Skeletal muscle cell (primary cell): ENCODE measurements at regions not wholly inside any gene's neighbourhood (a gene's known extent, or its start where the extent isn't known, plus 50 kb on each side); places are given as distances from the start of the nearest gene placed in this dataset.

Source experiments
- DNase-seq: peaks from one replicate; pipeline ENCODE4 v3.0.0-alpha.2; 2010; ENCODE audit warnings: low read depth
- H3K4me3 ChIP-seq: 2 replicates; pipeline ENCODE4 v1.5.1; 2011; ENCODE audit warnings: low read depth, mild to moderate bottlenecking, control low read depth, low read length, moderate library complexity

GRCh38 chr13:89902223-89902622 is 1445.3 kb upstream of the MIR17HG start:
- DNase-seq = no peak
- H3K4me3 ChIP-seq = no peak overlapping the region

GRCh38 chr13:89903115-89903514 is 1444.4 kb upstream of the MIR17HG start:
- no peak for DNase-seq
- no peak overlapping the region for H3K4me3 ChIP-seq

DNA sequence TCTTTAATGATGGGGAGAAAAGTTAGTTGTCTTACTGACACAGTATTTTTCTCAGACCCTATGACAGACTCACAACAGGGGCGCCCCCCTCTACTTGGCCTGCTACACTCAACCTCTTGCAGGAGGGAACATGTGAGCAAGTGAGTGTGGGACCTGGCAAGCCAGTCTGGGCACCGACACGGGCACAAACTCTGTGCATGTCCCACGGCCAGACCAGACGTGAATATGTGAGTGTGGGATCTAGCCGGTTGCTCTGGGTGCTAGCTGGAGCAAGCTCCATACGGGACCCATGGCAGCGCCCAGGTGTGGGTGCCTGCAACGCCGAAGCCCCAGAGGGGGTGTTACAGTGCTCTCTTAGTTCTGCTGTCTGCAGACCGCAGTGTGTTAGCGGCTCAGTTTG is 1437.3 kb upstream of the MIR17HG start:
- H3K4me3 ChIP-seq = no peak overlapping the region

DNA sequence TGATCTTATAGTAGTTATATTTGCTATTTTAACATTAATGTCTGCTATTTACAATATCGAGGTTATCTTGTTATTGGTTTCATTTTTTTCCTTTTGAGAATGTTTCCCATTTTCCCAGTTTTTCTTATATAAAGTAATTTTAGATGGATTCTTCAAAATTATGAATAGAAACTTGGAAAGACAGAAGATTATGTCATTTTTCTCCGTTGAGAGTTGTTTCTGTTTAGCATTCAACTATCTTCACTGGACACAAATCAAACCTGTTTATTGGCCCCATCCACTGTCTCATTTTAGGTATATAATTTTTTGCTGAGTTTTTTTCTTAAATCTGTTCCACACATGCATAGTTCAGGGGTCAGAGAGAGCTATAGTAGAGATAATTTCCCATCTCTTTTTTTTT is 1430.9 kb upstream of the MIR17HG start:
- no peak for DNase-seq
- no peak overlapping the region for H3K4me3 ChIP-seq

More for the DNA sequence above, 1437.3 kb upstream of the MIR17HG start:
- DNase-seq = no peak

GRCh38 chr13:89920461-89920860 is 1427.0 kb upstream of the MIR17HG start:
- no peak for DNase-seq
- no peak overlapping the region for H3K4me3 ChIP-seq

DNA sequence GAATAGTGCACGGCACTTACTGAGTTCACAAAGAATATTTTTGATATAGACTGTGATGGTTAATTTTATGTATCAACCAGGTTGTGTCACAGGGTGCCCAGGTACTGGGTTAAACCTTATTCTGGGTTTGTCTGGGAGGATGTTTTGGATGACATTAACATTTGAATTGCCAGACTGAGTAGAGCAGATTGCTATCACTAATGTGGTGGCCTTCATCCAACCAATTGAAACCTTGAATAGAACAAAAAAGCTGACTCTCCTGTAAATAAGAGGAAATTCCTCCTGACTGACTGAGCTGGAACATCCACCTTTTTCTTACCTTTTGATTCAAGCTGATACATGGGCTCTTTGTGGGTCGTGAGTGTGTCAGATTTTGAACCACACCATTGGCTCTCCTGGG is 1424.4 kb upstream of the MIR17HG start:
- H3K4me3 ChIP-seq = no peak overlapping the region
- DNase-seq = no peak

- peak; percentile 42 for DNase-seq
These were observed 1423.8 kb upstream of the MIR17HG start for GRCh38 chr13:89923736-89924135.

DNA sequence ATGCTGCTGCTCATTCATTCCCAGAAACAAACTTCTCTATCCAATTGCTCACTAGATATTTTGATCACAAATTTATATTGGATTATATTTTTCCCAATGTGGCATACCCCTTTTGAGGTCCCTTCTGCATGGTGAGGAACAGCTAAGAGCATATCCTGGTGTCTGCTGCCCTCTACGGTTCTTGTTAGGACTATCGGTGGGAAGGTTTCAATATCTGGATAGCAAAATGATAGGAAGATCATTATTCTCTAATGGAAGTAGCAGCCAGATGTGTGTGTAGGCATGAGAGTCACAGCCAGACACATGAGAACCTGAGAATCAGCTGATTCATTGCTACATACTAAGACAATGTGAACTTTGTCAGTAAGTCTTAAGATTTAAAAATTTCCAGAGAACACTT is 1422.4 kb upstream of the MIR17HG start:
- DNase-seq = peak; percentile 25
- H3K4me3 ChIP-seq = no peak overlapping the region

More at GRCh38 chr13:89923736-89924135, 1423.8 kb upstream of the MIR17HG start:
- no peak overlapping the region for H3K4me3 ChIP-seq

- no peak for DNase-seq
- H3K4me3 ChIP-seq = no peak overlapping the region
These were observed 1416.6 kb upstream of the MIR17HG start for GRCh38 chr13:89930861-89931260.

DNA sequence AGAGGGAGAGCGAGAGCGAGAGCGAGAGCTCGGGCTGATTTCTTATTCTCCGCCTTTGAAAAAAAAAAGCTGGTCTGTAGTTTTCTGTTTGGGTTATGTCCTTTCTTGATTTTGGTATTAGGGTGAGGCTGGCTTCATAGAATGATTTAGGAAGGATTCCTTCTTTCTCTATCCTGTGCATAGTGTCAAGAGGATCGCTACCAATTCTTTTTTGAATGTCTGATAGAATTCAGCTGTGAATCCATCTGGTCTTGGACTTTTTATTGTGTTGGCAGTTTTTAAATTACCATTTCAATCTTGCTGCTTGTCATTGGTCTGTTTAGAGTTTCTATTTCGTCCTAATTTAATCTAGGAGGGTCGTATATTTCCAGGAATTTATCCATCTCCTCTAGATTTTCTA is 1414.6 kb upstream of the MIR17HG start:
- no peak overlapping the region for H3K4me3 ChIP-seq
- DNase-seq = no peak

GRCh38 chr13:89936256-89936655 is 1411.2 kb upstream of the MIR17HG start:
- no peak overlapping the region for H3K4me3 ChIP-seq
- DNase-seq = no peak

GRCh38 chr13:89937420-89937819 is 1410.1 kb upstream of the MIR17HG start:
- no peak overlapping the region for H3K4me3 ChIP-seq
- DNase-seq = no peak

DNA sequence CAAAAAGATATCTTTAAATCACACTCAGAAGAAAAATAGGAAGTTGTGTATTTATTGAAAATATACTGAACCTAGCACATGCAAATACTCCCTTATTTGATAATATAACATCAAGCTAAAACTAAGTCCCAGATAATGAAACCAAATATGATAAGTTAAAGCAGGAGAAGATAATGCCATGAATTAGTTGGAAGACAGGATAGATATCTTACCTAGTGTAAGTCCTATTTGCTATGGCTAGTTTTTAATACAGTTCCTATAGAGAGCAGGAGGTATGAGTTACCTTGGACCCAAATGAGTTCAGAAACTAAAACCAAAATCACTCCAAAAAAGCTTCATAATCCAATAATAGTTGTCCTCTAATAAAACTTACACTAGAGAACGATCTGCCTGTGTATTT is 1407.1 kb upstream of the MIR17HG start:
- DNase-seq = no peak
- H3K4me3 ChIP-seq = no peak overlapping the region

DNA sequence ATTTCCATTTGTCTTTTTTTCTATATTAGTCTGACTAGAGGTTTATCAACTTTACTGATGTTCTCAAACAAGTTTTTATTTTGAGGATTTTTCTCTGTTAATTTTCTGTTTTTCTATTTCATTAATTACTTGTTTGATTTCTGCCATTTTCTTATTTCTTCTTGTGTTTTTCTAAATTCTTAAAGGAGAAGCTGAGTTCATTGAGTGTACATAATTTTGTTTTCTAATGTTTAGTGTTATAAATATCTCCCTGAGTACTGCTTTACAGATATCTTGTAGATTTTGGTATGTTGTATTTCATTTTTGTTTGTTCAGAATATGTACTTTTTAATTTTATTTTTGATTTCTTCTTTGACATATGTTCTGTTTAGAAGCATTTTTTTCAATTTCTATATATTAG is 1404.3 kb upstream of the MIR17HG start:
- DNase-seq = no peak
- no peak overlapping the region for H3K4me3 ChIP-seq

- no peak for DNase-seq
- no peak overlapping the region for H3K4me3 ChIP-seq
These were observed 1397.3 kb upstream of the MIR17HG start for GRCh38 chr13:89950225-89950624.

- no peak overlapping the region for H3K4me3 ChIP-seq
- no peak for DNase-seq
These were observed 1396.1 kb upstream of the MIR17HG start for GRCh38 chr13:89951341-89951740.

- no peak overlapping the region for H3K4me3 ChIP-seq
- no peak for DNase-seq
These were observed 1393.9 kb upstream of the MIR17HG start for GRCh38 chr13:89953581-89953980.

GRCh38 chr13:89955773-89956172 is 1391.7 kb upstream of the MIR17HG start:
- no peak for DNase-seq
- H3K4me3 ChIP-seq = no peak overlapping the region

- no peak for DNase-seq
- no peak overlapping the region for H3K4me3 ChIP-seq
These were observed 1388.4 kb upstream of the MIR17HG start for GRCh38 chr13:89959074-89959473.

GRCh38 chr13:89965252-89965651 is 1382.2 kb upstream of the MIR17HG start:
- no peak for DNase-seq
- no peak overlapping the region for H3K4me3 ChIP-seq

DNA sequence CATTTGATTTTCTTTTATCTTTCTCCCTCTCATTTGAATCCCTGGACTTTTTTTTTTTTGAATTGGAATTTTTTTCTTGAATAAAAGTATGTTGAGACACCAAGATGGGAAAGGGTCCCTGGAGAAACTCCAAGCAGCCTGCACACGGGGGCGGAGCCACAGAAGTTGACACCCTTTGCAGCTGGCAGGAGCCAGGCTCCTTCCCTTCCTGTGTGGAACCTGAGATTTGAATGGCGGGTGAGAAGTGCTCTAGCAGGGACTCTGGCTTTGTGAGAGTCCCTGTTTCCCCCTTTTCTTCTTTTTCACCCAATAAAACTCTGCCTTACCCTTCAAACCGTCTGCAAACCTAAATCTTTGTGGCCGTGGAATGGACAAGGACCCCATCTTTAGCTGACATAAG is 1381.0 kb upstream of the MIR17HG start:
- no peak for DNase-seq
- no peak overlapping the region for H3K4me3 ChIP-seq

DNA sequence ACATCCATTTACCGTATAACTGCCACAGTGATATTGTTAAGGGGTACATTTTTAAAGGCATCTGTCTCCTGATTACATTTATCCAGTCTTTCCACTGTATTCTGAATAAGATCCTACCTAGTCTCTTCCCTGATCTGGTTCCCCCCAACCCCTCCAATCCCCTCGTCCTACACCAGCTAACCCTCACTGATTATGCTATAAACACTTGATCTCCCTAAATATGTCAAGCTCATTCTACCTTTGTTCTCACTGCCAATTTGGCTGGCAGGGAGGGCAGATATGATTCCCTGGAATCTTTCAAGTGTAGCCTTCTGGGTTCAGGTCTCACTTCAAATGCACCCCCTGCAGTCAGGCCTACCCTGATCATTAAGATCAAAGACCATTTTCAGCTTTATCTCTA is 1379.8 kb upstream of the MIR17HG start:
- H3K4me3 ChIP-seq = no peak overlapping the region
- DNase-seq = no peak
